NCI-H446 (cell line): ENCODE measurements at regions not wholly inside any gene's neighbourhood (a gene's known extent, or its start where the extent isn't known, plus 50 kb on each side); places are given as distances from the start of the nearest gene placed in this dataset.
"Not testable (repeated sequence)": the region's sequence is repeated elsewhere in the genome, so short reads cannot be mapped to it uniquely, and the experiment has no call there.

Experiments used
- DNase-seq, 2 experiments: peaks; one replicate each; lab custom pipeline; 2025; lab: John Stamatoyannopoulos, UW

GRCh38 chr9:75459311-75459710, 371.0 kb downstream of the OSTF1 start:
- not testable (repeated sequence) for DNase-seq

- no peak for DNase-seq
These were observed 372.9 kb downstream of the OSTF1 start for GRCh38 chr9:75461183-75461582.

GRCh38 chr9:75462866-75463265, 374.6 kb downstream of the OSTF1 start:
- DNase-seq: no peak

- DNase-seq: no peak
These were observed 375.6 kb downstream of the OSTF1 start for GRCh38 chr9:75463871-75464270.

- DNase-seq: no peak
These were observed 376.4 kb downstream of the OSTF1 start for GRCh38 chr9:75464726-75465125.

GRCh38 chr9:75467142-75467541, 378.8 kb downstream of the OSTF1 start:
- no peak for DNase-seq

GRCh38 chr9:75471549-75472114, 383.3 kb downstream of the OSTF1 start:
- no peak for DNase-seq

- DNase-seq: no peak
These were observed 394.3 kb downstream of the OSTF1 start for GRCh38 chr9:75482566-75482965.

GRCh38 chr9:75483636-75484035, 395.3 kb downstream of the OSTF1 start:
- DNase-seq: no peak

- no peak for DNase-seq
These were observed 399.8 kb downstream of the OSTF1 start for GRCh38 chr9:75487856-75488718.

- no peak for DNase-seq
These were observed 400.4 kb downstream of the OSTF1 start for GRCh38 chr9:75488719-75489110.

GRCh38 chr9:75490326-75490725, 400.1 kb upstream of the PCSK5 start:
- DNase-seq: no peak

GRCh38 chr9:75491533-75491932, 398.9 kb upstream of the PCSK5 start:
- no peak for DNase-seq

GRCh38 chr9:75499812-75500211, 390.7 kb upstream of the PCSK5 start:
- DNase-seq: no peak

- DNase-seq: no peak
These were observed 390.0 kb upstream of the PCSK5 start for GRCh38 chr9:75500479-75500878.

GRCh38 chr9:75500940-75501339, 389.5 kb upstream of the PCSK5 start:
- DNase-seq: not testable (repeated sequence)

GRCh38 chr9:75504721-75505120, 385.8 kb upstream of the PCSK5 start:
- no peak for DNase-seq

GRCh38 chr9:75505654-75506053, 384.8 kb upstream of the PCSK5 start:
- no peak for DNase-seq

- no peak for DNase-seq
These were observed 361.0 kb upstream of the PCSK5 start for GRCh38 chr9:75529463-75529862.

GRCh38 chr9:75531588-75531987, 358.9 kb upstream of the PCSK5 start:
- no peak for DNase-seq

GRCh38 chr9:75532233-75533050, 358.0 kb upstream of the PCSK5 start:
- no peak for DNase-seq

- no peak for DNase-seq
These were observed 350.9 kb upstream of the PCSK5 start for GRCh38 chr9:75539523-75539922.

- DNase-seq: no peak
These were observed 350.3 kb upstream of the PCSK5 start for GRCh38 chr9:75540185-75540584.
